C4-2B (cell line): ENCODE measurements at regions not wholly inside any gene's neighbourhood (a gene's known extent, or its start where the extent isn't known, plus 50 kb on each side); places are given as distances from the start of the nearest gene placed in this dataset.

ENCODE experiments used
- CTCF ChIP-seq: fragments of 450-650 bp; conservative IDR thresholded peaks from 2 replicates; pipeline ENCODE4 v1.5.1; 2017; ENCODE audit warnings: mild to moderate bottlenecking
- ZFX ChIP-seq: fragments of 450-650 bp; IDR thresholded peaks from 2 replicates; pipeline ENCODE4 v1.6.1; 2017

GRCh38 chr20:33917831-33918525, 75.7 kb upstream of the RALY start:
- no peak for TF ChIP-seq CTCF
- TF ChIP-seq ZFX = no peak
